ENCODE measurements at regions not wholly inside any gene's neighbourhood (a gene's known extent, or its start where the extent isn't known, plus 50 kb on each side); places are given as distances from the start of the nearest gene placed in this dataset.
"Not testable (repeated sequence)": the region's sequence is repeated elsewhere in the genome, so short reads cannot be mapped to it uniquely, and the experiment has no call there.

DNA sequence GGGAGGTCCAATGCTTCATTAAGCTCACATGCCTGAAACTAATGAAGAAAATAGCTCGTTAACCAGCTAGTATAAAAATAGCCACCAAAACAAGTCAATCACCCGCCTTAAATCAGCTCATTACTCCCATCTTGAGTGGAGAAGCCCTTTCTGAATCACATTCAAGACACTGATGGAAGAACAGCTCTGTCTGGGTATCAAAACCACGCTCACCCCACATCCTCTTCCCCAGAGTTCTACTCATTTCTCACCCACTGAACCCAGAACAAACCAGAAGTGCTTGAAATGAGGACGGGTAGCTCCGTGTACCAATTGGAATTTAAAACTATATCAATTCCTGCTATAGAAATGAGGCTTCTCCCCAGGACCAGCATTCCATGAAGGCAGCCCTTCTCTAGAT is 120.8 kb upstream of the CCZ1B start:
- not testable (repeated sequence) for H2AFZ ChIP-seq (ENCODE audit: low read length); H3K4me2 ChIP-seq (ENCODE audit: extremely low read depth, insufficient read depth, low read length); H3K4me3 ChIP-seq (replicated peaks in 1 of 4; ENCODE audit: control extremely low read depth in 1 of 4, insufficient read depth in 1 of 4, low read depth in 3 of 4, low read length in 4 of 4); H3K79me2 ChIP-seq (ENCODE audit: control insufficient read depth, insufficient read depth, low read length); H3K27ac ChIP-seq (ENCODE audit: insufficient read depth, low read length); H3K9ac ChIP-seq (ENCODE audit: insufficient read depth, low read length); H4K20me1 ChIP-seq (ENCODE audit: control insufficient read depth, extremely low read depth, insufficient read depth, low read length); H3K27me3 ChIP-seq (ENCODE audit: control insufficient read depth, insufficient read depth, low read length); H3K36me3 ChIP-seq (ENCODE audit: control insufficient read depth, insufficient read depth, low read length); H3K4me1 ChIP-seq (ENCODE audit: control insufficient read depth, extremely low read depth, insufficient read depth, low read length); H3K9me3 ChIP-seq (ENCODE audit: control insufficient read depth, insufficient read depth, low read depth, low read length); DNase-seq (ENCODE audit: low read depth in 2 of 2)

- not testable (repeated sequence) for H4K20me1 ChIP-seq (ENCODE audit: control insufficient read depth, extremely low read depth, insufficient read depth, low read length); H3K9me3 ChIP-seq (ENCODE audit: control insufficient read depth, insufficient read depth, low read depth, low read length); H3K4me1 ChIP-seq (ENCODE audit: control insufficient read depth, extremely low read depth, insufficient read depth, low read length); H3K27ac ChIP-seq (ENCODE audit: insufficient read depth, low read length); H3K9ac ChIP-seq (ENCODE audit: insufficient read depth, low read length); H3K36me3 ChIP-seq (ENCODE audit: control insufficient read depth, insufficient read depth, low read length); H2AFZ ChIP-seq (ENCODE audit: low read length); H3K79me2 ChIP-seq (ENCODE audit: control insufficient read depth, insufficient read depth, low read length); H3K4me2 ChIP-seq (ENCODE audit: extremely low read depth, insufficient read depth, low read length); H3K4me3 ChIP-seq (replicated peaks in 1 of 4; ENCODE audit: control extremely low read depth in 1 of 4, insufficient read depth in 1 of 4, low read depth in 3 of 4, low read length in 4 of 4); H3K27me3 ChIP-seq (ENCODE audit: control insufficient read depth, insufficient read depth, low read length)
- peak; percentile 31 to 44 for DNase-seq (ENCODE audit: low read depth in 2 of 2)
Measured at GRCh38 chr7:6950231-6950630, 124.2 kb upstream of the CCZ1B start.

- H3K4me2 ChIP-seq (ENCODE audit: extremely low read depth, insufficient read depth, low read length); H3K27me3 ChIP-seq (ENCODE audit: control insufficient read depth, insufficient read depth, low read length); DNase-seq (ENCODE audit: low read depth in 2 of 2); H3K4me1 ChIP-seq (ENCODE audit: control insufficient read depth, extremely low read depth, insufficient read depth, low read length); H3K9me3 ChIP-seq (ENCODE audit: control insufficient read depth, insufficient read depth, low read depth, low read length); H3K9ac ChIP-seq (ENCODE audit: insufficient read depth, low read length); H3K79me2 ChIP-seq (ENCODE audit: control insufficient read depth, insufficient read depth, low read length); H2AFZ ChIP-seq (ENCODE audit: low read length); H3K36me3 ChIP-seq (ENCODE audit: control insufficient read depth, insufficient read depth, low read length); H3K27ac ChIP-seq (ENCODE audit: insufficient read depth, low read length); H3K4me3 ChIP-seq (replicated peaks in 1 of 4; ENCODE audit: control extremely low read depth in 1 of 4, insufficient read depth in 1 of 4, low read depth in 3 of 4, low read length in 4 of 4); H4K20me1 ChIP-seq (ENCODE audit: control insufficient read depth, extremely low read depth, insufficient read depth, low read length): not testable (repeated sequence)
Measured at GRCh38 chr7:6951553-6951952, 125.5 kb upstream of the CCZ1B start.

GRCh38 chr7:6953138-6953797 is 127.2 kb upstream of the CCZ1B start:
- DNase-seq (ENCODE audit: low read depth in 2 of 2); H3K4me1 ChIP-seq (ENCODE audit: control insufficient read depth, extremely low read depth, insufficient read depth, low read length); H3K9ac ChIP-seq (ENCODE audit: insufficient read depth, low read length); H3K36me3 ChIP-seq (ENCODE audit: control insufficient read depth, insufficient read depth, low read length); H3K27me3 ChIP-seq (ENCODE audit: control insufficient read depth, insufficient read depth, low read length); H4K20me1 ChIP-seq (ENCODE audit: control insufficient read depth, extremely low read depth, insufficient read depth, low read length); H3K4me2 ChIP-seq (ENCODE audit: extremely low read depth, insufficient read depth, low read length); H3K4me3 ChIP-seq (replicated peaks in 1 of 4; ENCODE audit: control extremely low read depth in 1 of 4, insufficient read depth in 1 of 4, low read depth in 3 of 4, low read length in 4 of 4); H3K9me3 ChIP-seq (ENCODE audit: control insufficient read depth, insufficient read depth, low read depth, low read length); H2AFZ ChIP-seq (ENCODE audit: low read length); H3K27ac ChIP-seq (ENCODE audit: insufficient read depth, low read length); H3K79me2 ChIP-seq (ENCODE audit: control insufficient read depth, insufficient read depth, low read length): not testable (repeated sequence)
- TF ChIP-seq, protein P1, sequence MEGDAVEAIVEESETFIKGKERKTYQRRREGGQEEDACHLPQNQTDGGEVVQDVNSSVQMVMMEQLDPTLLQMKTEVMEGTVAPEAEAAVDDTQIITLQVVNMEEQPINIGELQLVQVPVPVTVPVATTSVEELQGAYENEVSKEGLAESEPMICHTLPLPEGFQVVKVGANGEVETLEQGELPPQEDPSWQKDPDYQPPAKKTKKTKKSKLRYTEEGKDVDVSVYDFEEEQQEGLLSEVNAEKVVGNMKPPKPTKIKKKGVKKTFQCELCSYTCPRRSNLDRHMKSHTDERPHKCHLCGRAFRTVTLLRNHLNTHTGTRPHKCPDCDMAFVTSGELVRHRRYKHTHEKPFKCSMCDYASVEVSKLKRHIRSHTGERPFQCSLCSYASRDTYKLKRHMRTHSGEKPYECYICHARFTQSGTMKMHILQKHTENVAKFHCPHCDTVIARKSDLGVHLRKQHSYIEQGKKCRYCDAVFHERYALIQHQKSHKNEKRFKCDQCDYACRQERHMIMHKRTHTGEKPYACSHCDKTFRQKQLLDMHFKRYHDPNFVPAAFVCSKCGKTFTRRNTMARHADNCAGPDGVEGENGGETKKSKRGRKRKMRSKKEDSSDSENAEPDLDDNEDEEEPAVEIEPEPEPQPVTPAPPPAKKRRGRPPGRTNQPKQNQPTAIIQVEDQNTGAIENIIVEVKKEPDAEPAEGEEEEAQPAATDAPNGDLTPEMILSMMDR (conservative IDR thresholded peaks at IDR 0.05 in 1 of 2, IDR thresholded peaks at IDR 0.05 in 1 of 2; ENCODE audit: low read depth in 1 of 2, low read length in 2 of 2) = peak; percentile 18 to 28

GRCh38 chr7:6953798-6954181 is 127.7 kb upstream of the CCZ1B start:
- not testable (repeated sequence) for H3K4me1 ChIP-seq (ENCODE audit: control insufficient read depth, extremely low read depth, insufficient read depth, low read length); H3K9me3 ChIP-seq (ENCODE audit: control insufficient read depth, insufficient read depth, low read depth, low read length); H2AFZ ChIP-seq (ENCODE audit: low read length); DNase-seq (ENCODE audit: low read depth in 2 of 2); H3K36me3 ChIP-seq (ENCODE audit: control insufficient read depth, insufficient read depth, low read length); H3K79me2 ChIP-seq (ENCODE audit: control insufficient read depth, insufficient read depth, low read length); H4K20me1 ChIP-seq (ENCODE audit: control insufficient read depth, extremely low read depth, insufficient read depth, low read length); H3K4me3 ChIP-seq (replicated peaks in 1 of 4; ENCODE audit: control extremely low read depth in 1 of 4, insufficient read depth in 1 of 4, low read depth in 3 of 4, low read length in 4 of 4); H3K27me3 ChIP-seq (ENCODE audit: control insufficient read depth, insufficient read depth, low read length); H3K9ac ChIP-seq (ENCODE audit: insufficient read depth, low read length); H3K4me2 ChIP-seq (ENCODE audit: extremely low read depth, insufficient read depth, low read length); H3K27ac ChIP-seq (ENCODE audit: insufficient read depth, low read length)

GRCh38 chr7:6955385-6955784 is 129.3 kb upstream of the CCZ1B start:
- not testable (repeated sequence) for H3K4me1 ChIP-seq (ENCODE audit: control insufficient read depth, extremely low read depth, insufficient read depth, low read length); H3K4me3 ChIP-seq (replicated peaks in 1 of 4; ENCODE audit: control extremely low read depth in 1 of 4, insufficient read depth in 1 of 4, low read depth in 3 of 4, low read length in 4 of 4); H3K9ac ChIP-seq (ENCODE audit: insufficient read depth, low read length); H3K79me2 ChIP-seq (ENCODE audit: control insufficient read depth, insufficient read depth, low read length); DNase-seq (ENCODE audit: low read depth in 2 of 2); H3K9me3 ChIP-seq (ENCODE audit: control insufficient read depth, insufficient read depth, low read depth, low read length); H3K4me2 ChIP-seq (ENCODE audit: extremely low read depth, insufficient read depth, low read length); H3K27ac ChIP-seq (ENCODE audit: insufficient read depth, low read length); H4K20me1 ChIP-seq (ENCODE audit: control insufficient read depth, extremely low read depth, insufficient read depth, low read length); H3K27me3 ChIP-seq (ENCODE audit: control insufficient read depth, insufficient read depth, low read length); H3K36me3 ChIP-seq (ENCODE audit: control insufficient read depth, insufficient read depth, low read length); H2AFZ ChIP-seq (ENCODE audit: low read length)

All from fibroblast of lung (primary cell).